Gastroesophageal sphincter (tissue), 4 donors: ENCODE measurements at regions not wholly inside any gene's neighbourhood (a gene's known extent, or its start where the extent isn't known, plus 50 kb on each side); places are given as distances from the start of the nearest gene placed in this dataset.

Experiments used
- ATAC-seq: fragments of 150-250 bp; one replicate; pipeline ENCODE4 v1.9.1; 2016; ENCODE audit warnings: mild to moderate bottlenecking, moderate library complexity
- H3K27ac ChIP-seq, 4 donors: fragments of 200-600 bp; sonication (generic) in 3 of 4; 1 replicate in 3 of 4; 2 replicates in 1 of 4; pipeline ENCODE4 v1.5.1; 2016 to 2019
- H3K27me3 ChIP-seq: fragments of 200-600 bp; sonication (generic); one replicate; pipeline ENCODE4 v1.5.1; 2019
- H3K36me3 ChIP-seq, 2 donors: fragments of 200-600 bp; sonication (generic); one replicate each; pipeline ENCODE4 v1.5.1; 2019; ENCODE audit warnings: control low read depth in 1 of 2
- H3K4me1 ChIP-seq, 3 donors: fragments of 200-600 bp; sonication (generic); 1 replicate in 2 of 3; 2 replicates in 1 of 3; pipeline ENCODE4 v1.5.1; 2016 to 2019; ENCODE audit warnings: control low read depth in 2 of 3
- H3K4me3 ChIP-seq, 2 donors: fragments of 200-600 bp; sonication (generic); one replicate each; pipeline ENCODE4 v1.5.1; 2019; ENCODE audit warnings: mild to moderate bottlenecking in 1 of 2, moderate library complexity in 1 of 2
- H3K9me3 ChIP-seq, 3 donors: fragments of 200-600 bp; sonication (generic); one replicate each; pipeline ENCODE4 v1.5.1; 2017 to 2019; ENCODE audit warnings: control low read depth in 2 of 3
- EP300 ChIP-seq: sonication (generic); formaldehyde crosslinking; IDR thresholded peaks from one replicate; pipeline ENCODE4 v1.6.1; 2017; ENCODE audit warnings: antibody characterized with exemption, mild to moderate bottlenecking
- POLR2A ChIP-seq, 2 donors: fragments of 450-650 bp; IDR thresholded peaks; one replicate each; pipeline ENCODE4 v1.6.1; 2017; ENCODE audit warnings: antibody characterized with exemption in 2 of 2, mild to moderate bottlenecking in 2 of 2, moderate library complexity in 1 of 2
- POLR2AphosphoS5 ChIP-seq: sonication (generic); formaldehyde crosslinking; IDR thresholded peaks from one replicate; pipeline ENCODE4 v1.6.1; 2017; ENCODE audit warnings: antibody characterized with exemption
- WGBS, 2 donors: methylation state at CpG; one replicate each; pipeline ENCODE4 v1.1.5; 2018; ENCODE audit warnings: low coverage in 1 of 2; 5-methylcytosine and 5-hydroxymethylcytosine counted together
- TF ChIP-seq, protein P1 (sequence below), 4 experiments: fragments of 200-600 bp in 2 of 4; fragments of 450-650 bp in 2 of 4; sonication (generic) in 1 of 4; IDR thresholded peaks; one replicate each; pipeline ENCODE4 v1.5.1; 2017 to 2019; ENCODE audit warnings: antibody characterized with exemption in 4 of 4, mild to moderate bottlenecking in 2 of 4, moderate library complexity in 2 of 4

DNA sequence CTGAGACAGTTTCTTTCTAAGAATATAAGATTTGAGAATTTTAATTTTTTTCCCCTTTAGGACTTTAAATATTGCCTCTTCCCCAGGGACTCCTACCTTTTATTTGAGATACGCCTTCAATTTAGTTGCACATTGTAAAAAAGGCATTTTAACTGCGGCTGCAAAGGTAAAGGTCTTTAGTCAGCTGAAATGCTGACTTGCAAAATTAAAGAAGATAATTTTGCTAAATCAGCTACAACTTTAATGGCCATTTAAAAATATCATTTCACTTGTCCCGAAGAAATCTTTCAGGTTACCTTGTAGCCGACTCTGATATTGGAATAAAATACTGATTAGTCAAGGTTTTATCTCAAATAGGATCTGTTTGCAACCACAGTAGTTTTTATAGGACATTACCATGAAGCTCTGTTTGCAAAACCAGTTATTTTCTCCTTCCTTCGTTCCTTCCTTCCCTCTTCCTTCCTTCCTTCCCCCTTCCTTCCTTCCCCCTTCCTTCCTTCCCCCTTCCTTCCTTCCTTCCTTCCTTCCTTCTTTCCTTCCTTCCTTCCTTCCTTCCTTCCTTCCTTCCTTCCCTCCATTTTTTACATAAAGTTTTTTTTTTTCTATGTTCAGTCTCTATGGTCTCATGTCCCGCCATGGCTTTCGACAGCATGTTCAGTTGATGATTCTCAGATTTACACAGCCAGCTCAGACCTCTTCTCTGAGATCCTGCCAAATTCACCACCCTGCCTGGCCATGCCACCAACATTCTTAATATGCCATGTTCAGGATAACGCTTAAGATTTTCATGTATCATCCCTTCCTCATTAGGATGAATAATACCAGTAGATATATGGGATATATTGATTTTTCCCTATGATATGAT, 405.4 kb upstream of the PRKX start:
- Histone ChIP-seq H3K4me1 (no peaks in the 10 kb centered on the region), H3K4me3 (no peak overlapping the region), H3K9me3 (no peaks in the 10 kb centered on the region), H3K36me3 (no peaks in the 10 kb centered on the region), H3K27ac (no peak overlapping the region), H3K27me3 (no peaks in the 10 kb centered on the region)
- TF ChIP-seq EP300 (no peak), POLR2AphosphoS5 (no peak)
- TF ChIP-seq, protein P1, sequence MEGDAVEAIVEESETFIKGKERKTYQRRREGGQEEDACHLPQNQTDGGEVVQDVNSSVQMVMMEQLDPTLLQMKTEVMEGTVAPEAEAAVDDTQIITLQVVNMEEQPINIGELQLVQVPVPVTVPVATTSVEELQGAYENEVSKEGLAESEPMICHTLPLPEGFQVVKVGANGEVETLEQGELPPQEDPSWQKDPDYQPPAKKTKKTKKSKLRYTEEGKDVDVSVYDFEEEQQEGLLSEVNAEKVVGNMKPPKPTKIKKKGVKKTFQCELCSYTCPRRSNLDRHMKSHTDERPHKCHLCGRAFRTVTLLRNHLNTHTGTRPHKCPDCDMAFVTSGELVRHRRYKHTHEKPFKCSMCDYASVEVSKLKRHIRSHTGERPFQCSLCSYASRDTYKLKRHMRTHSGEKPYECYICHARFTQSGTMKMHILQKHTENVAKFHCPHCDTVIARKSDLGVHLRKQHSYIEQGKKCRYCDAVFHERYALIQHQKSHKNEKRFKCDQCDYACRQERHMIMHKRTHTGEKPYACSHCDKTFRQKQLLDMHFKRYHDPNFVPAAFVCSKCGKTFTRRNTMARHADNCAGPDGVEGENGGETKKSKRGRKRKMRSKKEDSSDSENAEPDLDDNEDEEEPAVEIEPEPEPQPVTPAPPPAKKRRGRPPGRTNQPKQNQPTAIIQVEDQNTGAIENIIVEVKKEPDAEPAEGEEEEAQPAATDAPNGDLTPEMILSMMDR (IDR thresholded peaks at IDR 0.05): no peak
- no peak for ATAC-seq
- 89 to 100% methylated on average over 2 to 6 of the region's 8 CpGs for WGBS, 2 donors

DNA sequence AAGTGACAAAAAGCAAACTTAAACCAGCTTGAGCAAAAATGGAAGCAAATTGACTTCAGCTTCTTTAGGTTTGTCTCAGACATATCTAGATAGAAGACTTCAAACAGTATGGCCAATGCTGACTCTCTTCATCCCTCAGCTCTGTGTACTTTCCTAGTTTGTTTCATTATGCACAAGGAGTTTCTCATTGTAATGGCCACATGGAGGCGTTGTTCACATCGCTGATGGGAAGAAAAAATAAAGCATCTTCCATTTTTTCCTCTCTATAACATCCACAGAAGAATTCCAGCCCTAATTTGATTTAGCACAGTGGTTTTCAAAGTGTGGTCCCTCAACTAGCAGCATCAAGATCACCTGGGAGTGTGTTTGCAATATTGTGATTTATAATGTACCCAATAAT, 397.5 kb upstream of the PRKX start:
- WGBS, 2 donors: 86% methylated on average over 2 of the region's 2 CpGs; no CpG with 5 or more reads in 1 of the 2 donors
- H3K4me1 ChIP-seq: no peaks in the 10 kb centered on the region
- ATAC-seq: no peak
- H3K27ac ChIP-seq: no peak overlapping the region
- no peaks in the 10 kb centered on the region for H3K36me3 ChIP-seq
- no peak overlapping the region for H3K4me3 ChIP-seq
- H3K27me3 ChIP-seq: no peaks in the 10 kb centered on the region
- TF ChIP-seq POLR2A (IDR thresholded peaks at IDR 0.05) (no peak), EP300 (no peak), POLR2AphosphoS5 (no peak)
- TF ChIP-seq, protein P1 (IDR thresholded peaks at IDR 0.05): no peak
- no peaks in the 10 kb centered on the region for H3K9me3 ChIP-seq

DNA sequence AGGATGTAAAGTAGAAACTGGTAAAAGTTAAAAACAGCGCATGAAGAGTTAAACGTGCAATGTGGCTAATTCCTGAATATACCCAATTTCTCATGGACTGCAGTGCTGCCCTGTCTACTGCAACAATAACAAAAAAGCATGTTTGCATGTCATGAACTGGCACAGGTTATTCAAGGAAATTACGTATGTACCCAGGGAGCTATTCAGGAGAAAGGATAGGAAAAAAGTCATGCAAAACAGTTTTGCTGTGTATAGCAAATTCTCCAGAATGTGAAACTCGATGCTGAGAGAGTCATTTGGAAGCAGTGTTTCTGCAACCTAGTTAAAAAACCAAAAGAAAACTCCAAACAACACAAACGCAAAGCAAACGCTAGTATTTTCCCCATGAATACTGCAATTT, 381.5 kb upstream of the PRKX start:
- no peak for ATAC-seq
- WGBS, 2 donors: 62 to 78% methylated on average over 6 of the region's 6 CpGs
- TF ChIP-seq POLR2AphosphoS5: no peak

DNA sequence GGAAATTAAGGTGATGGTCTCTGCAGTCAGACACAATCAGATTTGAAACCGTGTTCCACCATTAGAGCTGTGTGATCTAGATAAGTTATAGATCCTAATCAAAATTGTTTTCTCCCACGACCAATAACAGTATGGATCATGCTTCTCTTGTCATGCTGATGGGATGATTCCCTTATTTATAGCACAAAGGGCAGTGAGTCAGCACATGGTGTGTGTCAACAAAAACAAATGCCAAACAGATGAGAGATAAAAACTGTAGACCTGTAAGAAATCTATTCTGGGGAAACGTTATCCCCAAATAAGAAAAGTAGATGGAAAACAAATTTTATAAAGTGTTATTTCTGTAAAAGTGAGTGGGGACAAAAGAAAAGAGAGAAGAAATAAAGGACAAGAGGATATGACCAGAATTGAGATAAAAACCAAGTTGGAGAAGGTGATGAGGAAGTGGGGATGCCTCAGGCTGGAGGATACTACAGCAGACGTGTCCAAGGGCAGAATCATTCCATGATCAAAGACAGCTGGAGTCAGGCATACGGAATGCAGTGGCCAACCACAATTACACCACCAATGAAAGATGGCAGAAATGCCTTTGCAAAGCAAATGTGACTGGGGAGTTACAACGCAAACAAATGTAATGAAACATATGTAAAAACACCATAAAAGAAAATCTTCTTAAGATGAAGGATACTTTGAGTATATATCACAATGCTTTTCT, 377.8 kb upstream of the PRKX start:
- no peak for TF ChIP-seq EP300
- no peak for TF ChIP-seq POLR2AphosphoS5
- TF ChIP-seq, protein P1 (IDR thresholded peaks at IDR 0.05): no peak
- no peak for TF ChIP-seq POLR2A (IDR thresholded peaks at IDR 0.05)
- WGBS, 2 donors: 53 to 60% methylated on average over 4 to 6 of the region's 6 CpGs
- Histone ChIP-seq H3K4me1 (no peaks in the 10 kb centered on the region), H3K4me3 (no peak overlapping the region), H3K9me3 (no peaks in the 10 kb centered on the region), H3K27me3 (no peaks in the 10 kb centered on the region), H3K36me3 (no peaks in the 10 kb centered on the region), H3K27ac (no peak overlapping the region)
- ATAC-seq: no peak

More for the DNA sequence above, 381.5 kb upstream of the PRKX start:
- no peak overlapping the region for H3K4me3 ChIP-seq
- H3K36me3 ChIP-seq: no peaks in the 10 kb centered on the region
- H3K9me3 ChIP-seq: no peaks in the 10 kb centered on the region
- no peak overlapping the region for H3K27ac ChIP-seq
- H3K27me3 ChIP-seq: no peaks in the 10 kb centered on the region
- H3K4me1 ChIP-seq: no peaks in the 10 kb centered on the region

DNA sequence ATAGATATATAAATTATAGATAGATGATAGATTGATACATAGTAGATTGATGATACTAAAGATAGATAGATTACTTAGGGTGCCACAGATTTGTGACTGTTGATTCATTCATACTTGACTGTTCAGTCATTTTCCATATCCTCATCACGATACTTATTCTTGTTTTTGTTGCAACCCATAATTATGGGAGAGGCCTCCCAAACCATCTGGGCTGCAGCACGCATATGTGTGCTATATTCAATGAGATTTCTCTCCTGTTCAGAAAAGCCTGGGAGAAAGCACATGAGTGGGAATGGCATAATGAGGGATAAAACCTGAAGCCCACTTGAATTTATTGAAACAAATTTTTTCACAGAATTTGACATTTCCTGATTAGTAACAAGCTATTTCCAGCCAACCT, 346.4 kb upstream of the PRKX start:
- H3K9me3 ChIP-seq: no peaks in the 10 kb centered on the region
- TF ChIP-seq, protein P1 (IDR thresholded peaks at IDR 0.05): no peak
- TF ChIP-seq POLR2A (IDR thresholded peaks at IDR 0.05): no peak
- no peak for TF ChIP-seq EP300
- no peak for TF ChIP-seq POLR2AphosphoS5
- H3K4me3 ChIP-seq: no peak overlapping the region
- no peak for ATAC-seq
- H3K27ac ChIP-seq: no peak overlapping the region
- H3K36me3 ChIP-seq: no peaks in the 10 kb centered on the region
- no peaks in the 10 kb centered on the region for H3K27me3 ChIP-seq
- 70 to 77% methylated on average over 2 of the region's 2 CpGs for WGBS, 2 donors
- no peaks in the 10 kb centered on the region for H3K4me1 ChIP-seq
